ENCODE measurements at regions not wholly inside any gene's neighbourhood (a gene's known extent, or its start where the extent isn't known, plus 50 kb on each side); places are given as distances from the start of the nearest gene placed in this dataset.

GRCh38 chr5:3999929-4000328 is 404.3 kb downstream of the IRX1 start:
- no peak for TF ChIP-seq CTCF (IDR thresholded peaks at IDR 0.05; ENCODE audit: extremely low read depth, missing control alignments)
- no peak for DNase-seq (ENCODE audit: low spot score)

- DNase-seq (ENCODE audit: low spot score), result no peak
- no peak for TF ChIP-seq CTCF (IDR thresholded peaks at IDR 0.05; ENCODE audit: extremely low read depth, missing control alignments)
Measured at GRCh38 chr5:4001004-4001403, 405.4 kb downstream of the IRX1 start.

GRCh38 chr5:4001758-4002533 is 406.3 kb downstream of the IRX1 start:
- no peak for DNase-seq (ENCODE audit: low spot score)
- TF ChIP-seq CTCF (IDR thresholded peaks at IDR 0.05; ENCODE audit: extremely low read depth, missing control alignments), result no peak

GRCh38 chr5:4005335-4005734 is 409.7 kb downstream of the IRX1 start:
- DNase-seq (ENCODE audit: low spot score), result no peak
- TF ChIP-seq CTCF (IDR thresholded peaks at IDR 0.05; ENCODE audit: extremely low read depth, missing control alignments), result no peak

DNA sequence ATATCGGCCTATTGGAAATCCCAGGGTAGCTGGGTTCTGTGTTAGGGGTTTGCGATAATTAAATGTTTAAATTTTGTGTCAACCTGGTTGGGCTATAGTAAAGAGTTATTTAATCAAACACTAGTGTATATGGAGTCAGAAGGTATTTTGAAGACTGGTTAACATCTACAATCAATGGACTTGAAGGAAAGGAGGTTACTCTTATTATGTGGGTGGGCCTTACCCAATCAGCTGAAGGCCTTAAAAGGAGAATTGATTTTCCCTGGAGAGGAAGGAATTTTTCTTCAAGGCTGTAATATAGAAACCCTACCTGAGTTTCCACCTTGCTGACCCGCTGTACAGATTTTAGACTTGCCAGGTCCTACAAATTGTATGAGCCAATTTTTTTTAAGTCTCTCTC is 411.4 kb downstream of the IRX1 start:
- DNase-seq (ENCODE audit: low spot score), result no peak
- no peak for TF ChIP-seq CTCF (IDR thresholded peaks at IDR 0.05; ENCODE audit: extremely low read depth, missing control alignments)

DNA sequence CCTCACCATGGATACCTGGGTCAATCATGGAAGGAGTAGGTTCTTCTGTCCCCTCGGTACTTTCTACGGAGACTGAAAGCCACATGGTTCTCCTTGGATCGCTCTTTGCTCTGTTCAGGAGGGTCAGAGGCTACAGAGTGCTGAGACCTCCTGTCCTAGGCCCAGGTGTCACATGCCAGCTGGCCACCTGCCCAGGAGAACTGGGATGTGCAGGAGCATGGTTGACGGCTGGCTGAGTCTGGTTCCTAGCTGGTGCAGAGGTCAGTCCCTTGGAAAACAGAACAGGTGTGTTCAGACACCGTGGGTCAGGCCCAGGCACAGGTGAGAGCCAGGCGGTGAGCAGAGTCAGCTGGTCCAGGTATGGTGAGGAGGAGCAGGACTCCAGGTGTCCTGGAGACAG is 416.3 kb downstream of the IRX1 start:
- DNase-seq (ENCODE audit: low spot score), result no peak
- no peak for TF ChIP-seq CTCF (IDR thresholded peaks at IDR 0.05; ENCODE audit: extremely low read depth, missing control alignments)

DNA sequence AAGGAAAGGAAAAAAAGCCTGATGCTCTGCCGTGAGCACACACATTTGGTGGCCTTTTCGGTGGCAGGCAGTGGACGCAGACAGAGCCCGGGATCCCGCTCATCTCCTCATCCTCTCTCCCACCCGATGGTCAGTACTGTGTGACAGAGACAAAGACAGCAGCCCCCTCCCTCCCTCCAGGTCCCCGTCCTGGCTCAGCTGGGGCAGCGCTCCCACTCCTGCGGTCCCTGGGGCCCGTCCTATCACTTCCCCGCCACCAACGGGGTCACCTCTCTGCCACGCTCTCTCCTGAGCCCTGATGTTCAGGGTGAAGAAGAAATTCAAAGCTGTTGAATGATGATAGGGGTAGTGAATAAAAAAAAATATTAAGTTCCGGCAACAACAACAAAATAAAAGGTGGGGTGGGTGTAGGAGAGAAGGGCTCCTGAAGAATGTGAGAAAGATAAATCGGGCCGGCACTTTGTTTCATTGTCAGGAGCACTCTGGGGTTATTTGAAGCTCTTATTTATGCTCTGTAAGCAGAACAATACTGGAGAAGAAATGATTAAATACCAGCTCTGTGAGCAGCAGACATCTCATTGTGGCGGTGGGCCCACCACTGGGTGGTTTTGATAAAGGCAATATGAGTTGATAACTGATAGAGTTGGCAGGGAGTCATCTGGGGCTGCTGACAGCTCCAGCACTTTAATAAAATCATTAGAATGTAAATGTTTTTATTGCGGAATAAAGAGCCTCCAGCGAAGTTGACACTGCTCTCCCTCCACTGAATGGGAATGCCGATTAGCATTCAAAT is 417.7 kb downstream of the IRX1 start:
- TF ChIP-seq CTCF (IDR thresholded peaks at IDR 0.05; ENCODE audit: extremely low read depth, missing control alignments), result no peak
- no peak for DNase-seq (ENCODE audit: low spot score)

Data from GM20000 (cell line).